PFSK-1 (cell line): ENCODE measurements at regions not wholly inside any gene's neighbourhood (a gene's known extent, or its start where the extent isn't known, plus 50 kb on each side); places are given as distances from the start of the nearest gene placed in this dataset.

Experiments used
- FOXP2 ChIP-seq: optimal IDR thresholded peaks from 2 replicates; pipeline ENCODE3; 2011; ENCODE audit warnings: borderline replicate concordance, control low read depth, inconsistent platforms; ENCODE audit not compliant: insufficient read depth; ENCODE audit errors: extremely low read length, extremely low read depth
- POLR2AphosphoS5 ChIP-seq: IDR thresholded peaks from 2 replicates; pipeline ENCODE4 v1.6.1; 2012; ENCODE audit warnings: low read depth, mild to moderate bottlenecking, control low read depth, low read length, moderate library complexity
- REST ChIP-seq, 2 experiments: IDR thresholded peaks; 2 replicates each; pipeline versions ENCODE4 v1.6.1 to v1.8.0; 2011 to 2012; ENCODE audit warnings: low read depth in 2 of 2, low read length in 2 of 2, control low read depth in 1 of 2, inconsistent platforms in 1 of 2, mild to moderate bottlenecking in 1 of 2, moderate library complexity in 1 of 2; ENCODE audit not compliant: insufficient read depth in 1 of 2
- SIN3A ChIP-seq: IDR thresholded peaks from 2 replicates; pipeline ENCODE4 v1.6.1; 2012; ENCODE audit warnings: mild to moderate bottlenecking, low read length, moderate library complexity, borderline replicate concordance; ENCODE audit not compliant: insufficient read depth
- TAF1 ChIP-seq: IDR thresholded peaks from 2 replicates; pipeline ENCODE4 v1.6.1; 2012; ENCODE audit warnings: low read length, control low read depth, borderline replicate concordance; ENCODE audit not compliant: insufficient read depth

GRCh38 chr2:200220251-200220650 is 86.2 kb upstream of the SPATS2L start:
- TF ChIP-seq REST (IDR thresholded peaks at IDR 0.05; ENCODE audit: insufficient read depth in 1 of 2, low read depth in 2 of 2, low read length in 2 of 2) (no peak), TAF1 (no peak), FOXP2 (no peak), SIN3A (no peak), POLR2AphosphoS5 (no peak)

DNA sequence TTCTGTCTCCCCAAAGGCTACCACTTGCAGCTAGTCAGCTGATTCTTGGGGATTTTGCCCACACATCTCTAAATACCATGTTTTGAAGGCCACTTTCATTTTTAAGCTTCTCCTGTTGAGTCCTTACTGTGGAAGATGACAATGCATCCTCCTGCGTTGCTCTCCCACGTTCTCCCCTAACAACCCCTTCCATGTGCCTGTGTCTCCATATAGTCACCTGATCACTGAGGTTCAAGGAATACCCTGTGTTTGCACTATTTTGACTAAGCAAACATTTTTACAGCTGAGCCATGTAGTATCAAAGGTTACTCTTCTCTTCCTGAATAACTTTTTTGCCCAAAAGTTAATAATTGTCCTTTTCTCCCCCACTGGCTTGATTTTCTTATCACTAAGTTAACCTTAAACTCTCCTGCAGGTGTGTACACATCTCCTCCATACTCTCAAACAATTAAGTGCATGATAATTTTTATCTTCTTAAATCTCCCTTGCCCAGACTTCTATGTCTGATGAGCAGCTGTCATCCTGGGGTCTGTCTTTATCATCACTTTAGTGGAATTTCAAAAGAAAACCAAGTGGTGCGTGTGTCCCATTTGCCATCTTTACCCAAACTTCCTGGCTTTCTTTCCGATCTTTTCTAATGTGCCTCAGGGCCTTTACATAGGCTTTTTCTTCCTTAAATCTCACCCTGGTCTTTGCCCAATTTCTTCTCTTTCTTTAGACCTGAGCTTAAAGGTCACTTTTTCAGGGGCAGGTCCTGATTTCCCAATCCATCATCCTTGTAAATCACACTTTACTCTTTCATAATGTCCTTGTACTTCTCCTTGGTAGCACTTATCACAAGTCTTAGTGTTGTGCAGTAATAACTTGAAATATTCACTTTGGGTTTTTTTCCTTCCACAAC is 85.2 kb upstream of the SPATS2L start:
- TF ChIP-seq TAF1 (no peak), REST (IDR thresholded peaks at IDR 0.05; ENCODE audit: insufficient read depth in 1 of 2, low read depth in 2 of 2, low read length in 2 of 2) (no peak), POLR2AphosphoS5 (no peak), FOXP2 (no peak), SIN3A (no peak)

DNA sequence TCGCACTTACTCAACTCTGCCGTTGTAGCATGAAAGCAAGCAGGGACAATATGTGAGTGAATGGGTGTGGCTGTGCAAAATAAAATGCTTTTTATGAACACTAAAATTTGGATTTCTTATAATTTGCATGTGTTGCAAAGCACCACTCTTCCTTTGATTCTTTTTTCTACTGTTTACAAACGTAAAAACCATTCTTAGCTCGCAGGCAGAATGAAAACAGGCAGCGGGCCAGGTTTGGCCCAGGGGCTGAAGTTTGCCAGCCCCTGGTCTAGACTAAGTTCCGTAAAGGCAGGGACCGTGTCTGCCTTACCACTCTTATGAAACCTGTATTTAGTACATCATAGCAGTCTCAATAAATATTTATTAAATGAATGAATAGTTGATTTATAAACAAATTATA is 83.7 kb upstream of the SPATS2L start:
- TF ChIP-seq REST (IDR thresholded peaks at IDR 0.05; ENCODE audit: insufficient read depth in 1 of 2, low read depth in 2 of 2, low read length in 2 of 2): no peak
- no peak for TF ChIP-seq SIN3A
- TF ChIP-seq TAF1: no peak
- TF ChIP-seq POLR2AphosphoS5: no peak
- no peak for TF ChIP-seq FOXP2

DNA sequence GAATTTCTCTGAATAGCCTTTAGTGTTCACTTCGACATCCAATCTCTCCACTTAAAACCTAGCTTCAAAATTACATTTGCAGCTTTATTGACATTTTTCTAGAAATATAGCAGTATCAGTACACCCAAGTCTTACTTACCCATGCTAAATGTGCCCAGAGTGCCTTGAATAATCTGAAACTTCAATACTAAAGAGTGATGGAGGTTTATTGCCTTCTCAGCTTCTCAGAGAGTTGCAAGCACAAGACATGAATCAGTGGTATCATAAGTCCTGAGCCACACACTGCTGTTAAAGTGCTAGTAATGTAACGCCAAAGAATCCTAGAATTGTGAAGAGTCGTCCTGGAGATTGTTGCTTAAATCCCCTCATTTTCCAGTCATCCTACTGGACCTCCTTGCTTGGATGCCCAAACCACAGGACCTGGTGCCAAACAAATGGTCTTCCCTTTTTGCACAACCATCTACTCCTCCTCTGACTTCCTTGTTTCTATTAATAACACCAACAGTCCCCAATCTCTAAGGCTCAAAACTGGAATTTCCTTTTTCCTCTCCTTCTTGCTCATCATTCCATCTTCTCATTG is 83.2 kb upstream of the SPATS2L start:
- no peak for TF ChIP-seq TAF1
- TF ChIP-seq POLR2AphosphoS5: no peak
- no peak for TF ChIP-seq FOXP2
- TF ChIP-seq SIN3A: no peak
- no peak for TF ChIP-seq REST (IDR thresholded peaks at IDR 0.05; ENCODE audit: insufficient read depth in 1 of 2, low read depth in 2 of 2, low read length in 2 of 2)
